Left lung (tissue), 4 donors: ENCODE measurements at regions not wholly inside any gene's neighbourhood (a gene's known extent, or its start where the extent isn't known, plus 50 kb on each side); places are given as distances from the start of the nearest gene placed in this dataset.

Experiments used
- ATAC-seq: fragments of 200-7000 bp; cut with Tn5 transposase; one replicate; pipeline ENCODE4 v1.9.1; 2020; ENCODE audit warnings: moderate library complexity
- DNase-seq, 4 donors: peaks; one replicate each; pipeline ENCODE4 v3.0.0-alpha.2; 2013 to 2020
- H3K27ac ChIP-seq, 2 donors: fragments of 200-600 bp; sonication (generic) in 1 of 2; one replicate each; pipeline versions ENCODE4 v1.5.0 to v1.8.0; 2020 to 2021
- H3K27me3 ChIP-seq, 2 donors: fragments of 200-600 bp; sonication (generic) in 1 of 2; one replicate each; pipeline versions ENCODE4 v1.5.0 to v1.8.0; 2020 to 2021
- H3K36me3 ChIP-seq, 2 donors: fragments of 200-600 bp; sonication (generic) in 1 of 2; one replicate each; pipeline versions ENCODE4 v1.5.0 to v1.8.0; 2020 to 2021
- H3K4me1 ChIP-seq, 2 donors: fragments of 200-600 bp; one replicate each; pipeline ENCODE4 v1.8.0; 2021
- H3K4me3 ChIP-seq, 2 donors: fragments of 200-600 bp; sonication (generic) in 1 of 2; one replicate each; pipeline versions ENCODE4 v1.5.0 to v1.8.0; 2020 to 2021; ENCODE audit warnings: mild to moderate bottlenecking in 1 of 2
- H3K9me3 ChIP-seq, 2 donors: fragments of 200-600 bp; sonication (generic) in 1 of 2; one replicate each; pipeline versions ENCODE4 v1.5.0 to v1.8.0; 2020 to 2021
- intact Hi-C, 2 donors: fragments of 100-400 bp; cut with DNase I; formaldehyde crosslinking; loops; one replicate each; pipeline versions ENCODE4 v1.11.2 to v1.14.2; 2022
- TF ChIP-seq, protein P1 (sequence below), 2 donors: fragments of 200-600 bp; sonication (generic) in 1 of 2; IDR thresholded peaks; one replicate each; pipeline versions ENCODE4 v1.5.0 to v1.8.0; 2021; ENCODE audit warnings: antibody characterized with exemption in 2 of 2
- donor health status: DM: no; HTN: yes; CAD: no.
- donor health status: DM: no; HTN: no; CAD: no.

DNA sequence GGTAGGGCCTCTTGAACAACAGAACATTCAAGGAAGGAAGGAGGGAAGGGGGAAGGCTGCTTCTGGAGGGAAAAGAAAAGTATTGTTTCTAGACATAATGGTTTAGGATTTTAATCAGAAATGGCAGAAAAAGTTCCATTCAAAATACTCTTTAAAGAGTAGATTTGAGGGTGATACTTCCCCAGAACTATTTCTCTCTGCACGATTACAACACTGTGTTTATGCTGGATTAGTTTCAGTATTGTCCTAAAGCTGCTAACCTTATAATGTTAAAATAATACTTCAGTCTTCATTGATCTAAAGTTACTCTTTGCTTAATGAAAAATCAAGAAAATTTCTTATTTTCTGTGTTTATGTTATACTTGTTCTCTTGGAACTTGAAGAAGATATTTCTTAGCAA lies 1026.3 kb upstream of the PABPC4L start:
- Histone ChIP-seq H3K4me3 (no peak overlapping the region), H3K27me3 (no peaks in the 10 kb centered on the region), H3K36me3 (no peaks in the 10 kb centered on the region), H3K4me1 (no peaks in the 10 kb centered on the region), H3K9me3 (no peaks in the 10 kb centered on the region), H3K27ac (no peak overlapping the region)
- TF ChIP-seq, protein P1, sequence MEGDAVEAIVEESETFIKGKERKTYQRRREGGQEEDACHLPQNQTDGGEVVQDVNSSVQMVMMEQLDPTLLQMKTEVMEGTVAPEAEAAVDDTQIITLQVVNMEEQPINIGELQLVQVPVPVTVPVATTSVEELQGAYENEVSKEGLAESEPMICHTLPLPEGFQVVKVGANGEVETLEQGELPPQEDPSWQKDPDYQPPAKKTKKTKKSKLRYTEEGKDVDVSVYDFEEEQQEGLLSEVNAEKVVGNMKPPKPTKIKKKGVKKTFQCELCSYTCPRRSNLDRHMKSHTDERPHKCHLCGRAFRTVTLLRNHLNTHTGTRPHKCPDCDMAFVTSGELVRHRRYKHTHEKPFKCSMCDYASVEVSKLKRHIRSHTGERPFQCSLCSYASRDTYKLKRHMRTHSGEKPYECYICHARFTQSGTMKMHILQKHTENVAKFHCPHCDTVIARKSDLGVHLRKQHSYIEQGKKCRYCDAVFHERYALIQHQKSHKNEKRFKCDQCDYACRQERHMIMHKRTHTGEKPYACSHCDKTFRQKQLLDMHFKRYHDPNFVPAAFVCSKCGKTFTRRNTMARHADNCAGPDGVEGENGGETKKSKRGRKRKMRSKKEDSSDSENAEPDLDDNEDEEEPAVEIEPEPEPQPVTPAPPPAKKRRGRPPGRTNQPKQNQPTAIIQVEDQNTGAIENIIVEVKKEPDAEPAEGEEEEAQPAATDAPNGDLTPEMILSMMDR (IDR thresholded peaks at IDR 0.05), result no peak
- intact Hi-C loops, result no loop called here
- DNase-seq, result no peak
- ATAC-seq, result no peak

DNA sequence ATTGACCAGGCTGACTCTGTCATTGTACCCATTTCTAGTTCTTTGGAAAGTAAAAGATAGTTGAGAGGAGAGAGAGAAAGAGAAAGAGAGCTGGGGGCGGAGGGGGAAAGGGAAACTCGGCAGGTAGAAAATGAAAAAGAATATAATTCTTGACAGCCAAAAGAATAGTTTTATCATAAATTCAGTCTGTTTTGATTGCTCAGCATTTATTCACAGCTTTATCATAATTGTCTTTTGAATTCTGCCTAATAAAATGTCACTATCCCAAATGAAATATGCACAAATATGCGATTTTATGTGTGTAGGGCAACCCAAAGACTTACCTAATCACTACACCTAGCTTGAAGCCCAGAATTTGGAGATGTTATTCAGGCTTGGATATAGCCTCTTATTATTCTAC lies 1024.0 kb upstream of the PABPC4L start:
- TF ChIP-seq, protein P1 (IDR thresholded peaks at IDR 0.05), result no peak
- ATAC-seq (no peak), DNase-seq (no peak)
- H3K9me3 ChIP-seq, result no peaks in the 10 kb centered on the region
- no peaks in the 10 kb centered on the region for H3K27me3 ChIP-seq
- H3K36me3 ChIP-seq, result no peaks in the 10 kb centered on the region
- intact Hi-C loops, result no loop called here
- H3K27ac ChIP-seq, result no peak overlapping the region
- H3K4me1 ChIP-seq, result no peaks in the 10 kb centered on the region
- no peak overlapping the region for H3K4me3 ChIP-seq

DNA sequence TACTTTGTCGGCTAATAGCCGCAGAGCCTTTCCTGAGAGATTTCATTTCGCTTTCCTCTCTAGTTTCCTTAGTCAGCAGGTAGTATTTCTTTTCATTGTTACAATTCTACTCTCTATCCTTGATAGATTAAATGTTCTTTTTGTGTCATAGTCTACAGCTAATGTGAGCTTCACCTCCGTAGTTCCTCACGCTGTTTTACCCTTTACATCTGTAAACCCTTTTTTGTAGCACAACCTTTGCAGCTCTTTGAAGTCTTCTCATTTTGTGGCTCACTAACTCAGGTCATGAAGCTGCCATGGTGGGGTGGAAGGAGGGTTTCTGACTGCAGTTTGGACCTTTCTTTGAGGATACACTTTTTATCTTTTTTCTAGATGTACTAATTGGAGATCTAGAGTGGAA lies 1008.8 kb upstream of the PABPC4L start:
- ATAC-seq (no peak), DNase-seq (no peak)
- Histone ChIP-seq H3K36me3 (no peaks in the 10 kb centered on the region), H3K27me3 (no peaks in the 10 kb centered on the region), H3K9me3 (no peaks in the 10 kb centered on the region), H3K27ac (no peak overlapping the region), H3K4me1 (no peaks in the 10 kb centered on the region), H3K4me3 (no peak overlapping the region)
- TF ChIP-seq, protein P1 (IDR thresholded peaks at IDR 0.05), result no peak
- intact Hi-C loops, result no loop called here

DNA sequence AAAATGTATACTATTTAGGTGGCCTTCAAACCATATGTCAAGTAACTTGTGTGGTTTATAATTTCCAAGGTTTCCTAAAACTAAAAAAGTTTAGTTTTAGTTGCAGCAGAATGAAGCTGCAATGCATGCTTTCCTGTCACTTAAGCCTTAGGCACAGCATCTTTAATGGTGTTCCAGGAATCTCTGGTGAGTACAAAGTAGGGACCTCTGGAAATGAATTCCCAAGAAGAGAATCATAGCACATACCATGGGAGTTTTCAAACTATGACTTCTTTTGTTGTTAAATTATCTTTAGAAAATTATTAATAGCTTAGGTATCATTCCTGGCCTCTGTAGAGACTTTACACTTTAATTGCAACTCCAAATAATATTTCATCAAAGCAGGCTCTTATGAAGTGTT lies 1005.9 kb upstream of the PABPC4L start:
- H3K4me1 ChIP-seq, result no peaks in the 10 kb centered on the region
- no peaks in the 10 kb centered on the region for H3K9me3 ChIP-seq
- TF ChIP-seq, protein P1 (IDR thresholded peaks at IDR 0.05), result no peak
- no peak overlapping the region for H3K27ac ChIP-seq
- no peak overlapping the region for H3K4me3 ChIP-seq
- no peaks in the 10 kb centered on the region for H3K36me3 ChIP-seq
- no peak for DNase-seq
- no peak for ATAC-seq
- intact Hi-C loops, result no loop called here
- no peaks in the 10 kb centered on the region for H3K27me3 ChIP-seq

DNA sequence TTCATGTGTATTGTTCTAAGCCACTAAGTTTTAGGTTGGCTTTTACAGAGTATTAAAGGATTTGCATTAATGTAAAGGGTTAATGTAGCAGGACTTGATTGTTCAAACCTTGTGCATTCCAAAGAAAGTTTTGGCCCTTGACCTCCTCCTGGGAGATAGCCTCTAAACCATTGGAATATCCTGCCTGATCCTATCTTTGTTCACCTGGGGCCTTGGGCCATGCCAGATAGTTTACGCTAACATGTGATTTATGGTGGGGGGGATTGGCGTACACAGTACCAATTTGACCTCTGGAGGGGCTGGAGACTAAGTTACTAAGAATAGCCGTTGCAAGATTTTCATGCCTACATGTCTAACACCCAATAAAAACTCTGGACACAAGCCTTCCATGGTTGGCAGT lies 1002.7 kb upstream of the PABPC4L start:
- no peak for DNase-seq
- intact Hi-C loops, result loop anchor here in 1 of 2 donors (5.0 kb wide), 1 partner anchor 33 kb away; no protein-coding TSS in a partner anchor
- H3K4me1 ChIP-seq, result no peaks in the 10 kb centered on the region
- H3K27ac ChIP-seq, result no peak overlapping the region
- H3K4me3 ChIP-seq, result no peak overlapping the region
- no peaks in the 10 kb centered on the region for H3K36me3 ChIP-seq
- no peak for ATAC-seq
- no peaks in the 10 kb centered on the region for H3K27me3 ChIP-seq
- TF ChIP-seq, protein P1 (IDR thresholded peaks at IDR 0.05), result no peak
- H3K9me3 ChIP-seq, result no peaks in the 10 kb centered on the region
